ENCODE measurements at regions not wholly inside any gene's neighbourhood (a gene's known extent, or its start where the extent isn't known, plus 50 kb on each side); places are given as distances from the start of the nearest gene placed in this dataset.
"Not testable (repeated sequence)": the region's sequence is repeated elsewhere in the genome, so short reads cannot be mapped to it uniquely, and the experiment has no call there.

DNA sequence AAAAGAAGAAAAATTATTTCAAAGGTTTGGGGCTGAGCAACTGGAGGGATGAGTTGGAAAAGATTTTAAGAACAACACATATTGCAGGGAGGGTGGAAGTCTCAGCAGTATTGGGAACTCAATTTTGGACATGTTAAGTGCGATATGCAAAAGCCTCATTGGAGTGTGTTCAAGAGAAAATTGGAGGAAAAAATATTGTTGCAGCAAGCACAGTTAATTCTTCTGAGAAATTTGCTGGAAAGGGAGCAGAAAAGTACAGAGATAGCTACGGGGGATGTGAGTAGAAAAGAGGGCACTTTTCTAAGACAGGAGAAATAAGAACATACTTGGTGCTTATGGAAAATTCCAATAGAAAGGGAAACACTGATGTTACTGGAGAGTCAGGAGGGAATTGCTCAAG is 59.8 kb upstream of the MAGI2 start:
- Histone ChIP-seq H3F3A (ENCODE audit: low read depth) (no peaks in the 10 kb centered on the region), H3K4me3 (ENCODE audit: low read length, poor library complexity, severe bottlenecking) (no peak overlapping the region), H3K9me3 (ENCODE audit: insufficient read depth, low read depth, low read length) (no peaks in the 10 kb centered on the region), H3K27me3 (ENCODE audit: insufficient read depth, low read length, poor library complexity, severe bottlenecking) (no peaks in the 10 kb centered on the region), H3K36me3 (ENCODE audit: insufficient read depth, low read length) (no peaks in the 10 kb centered on the region), H3K79me2 (ENCODE audit: insufficient read depth, low read length) (no peaks in the 10 kb centered on the region), H3K9ac (ENCODE audit: low read depth, low read length, poor library complexity, severe bottlenecking) (no peak overlapping the region), H3K4me1 (ENCODE audit: insufficient read depth, low read length, poor library complexity, severe bottlenecking) (no peaks in the 10 kb centered on the region), H3K9me2 (replicated peaks; ENCODE audit: low read depth, low read length) (no peaks in the 10 kb centered on the region), H3K4me2 (ENCODE audit: low read depth, low read length, poor library complexity, severe bottlenecking) (no peak overlapping the region), H4K20me1 (ENCODE audit: insufficient read depth, low read length, poor library complexity, severe bottlenecking) (no peaks in the 10 kb centered on the region), H2AFZ (ENCODE audit: low read length) (no peak overlapping the region)
- TF ChIP-seq, protein P1, sequence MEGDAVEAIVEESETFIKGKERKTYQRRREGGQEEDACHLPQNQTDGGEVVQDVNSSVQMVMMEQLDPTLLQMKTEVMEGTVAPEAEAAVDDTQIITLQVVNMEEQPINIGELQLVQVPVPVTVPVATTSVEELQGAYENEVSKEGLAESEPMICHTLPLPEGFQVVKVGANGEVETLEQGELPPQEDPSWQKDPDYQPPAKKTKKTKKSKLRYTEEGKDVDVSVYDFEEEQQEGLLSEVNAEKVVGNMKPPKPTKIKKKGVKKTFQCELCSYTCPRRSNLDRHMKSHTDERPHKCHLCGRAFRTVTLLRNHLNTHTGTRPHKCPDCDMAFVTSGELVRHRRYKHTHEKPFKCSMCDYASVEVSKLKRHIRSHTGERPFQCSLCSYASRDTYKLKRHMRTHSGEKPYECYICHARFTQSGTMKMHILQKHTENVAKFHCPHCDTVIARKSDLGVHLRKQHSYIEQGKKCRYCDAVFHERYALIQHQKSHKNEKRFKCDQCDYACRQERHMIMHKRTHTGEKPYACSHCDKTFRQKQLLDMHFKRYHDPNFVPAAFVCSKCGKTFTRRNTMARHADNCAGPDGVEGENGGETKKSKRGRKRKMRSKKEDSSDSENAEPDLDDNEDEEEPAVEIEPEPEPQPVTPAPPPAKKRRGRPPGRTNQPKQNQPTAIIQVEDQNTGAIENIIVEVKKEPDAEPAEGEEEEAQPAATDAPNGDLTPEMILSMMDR (conservative IDR thresholded peaks at IDR 0.05; ENCODE audit: low read length) = no peak
- TF ChIP-seq EZH2phosphoT487 (IDR thresholded peaks at IDR 0.05; ENCODE audit: borderline replicate concordance) = no peak

DNA sequence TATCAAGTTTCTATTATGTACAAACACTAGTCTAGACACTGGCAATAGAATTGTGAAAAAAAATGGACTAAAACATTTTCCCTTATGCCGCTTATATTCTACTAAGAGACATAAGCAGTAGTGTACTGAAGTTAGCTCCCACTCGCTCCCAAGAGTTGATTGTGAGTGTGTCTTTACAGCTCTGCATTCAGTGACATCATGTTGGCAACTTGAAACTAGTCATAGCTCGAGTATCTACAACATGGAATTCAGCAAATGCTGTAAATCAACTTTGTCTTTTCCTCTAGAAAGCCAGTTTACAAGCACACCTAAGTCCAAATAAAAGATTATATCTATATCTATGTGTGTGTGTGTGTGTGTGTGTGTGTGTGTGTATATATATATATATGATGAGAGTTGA is 58.8 kb upstream of the MAGI2 start:
- Histone ChIP-seq H3K9me2 (replicated peaks; ENCODE audit: low read depth, low read length) (no peaks in the 10 kb centered on the region), H3K9ac (ENCODE audit: low read depth, low read length, poor library complexity, severe bottlenecking) (no peak overlapping the region), H3F3A (ENCODE audit: low read depth) (no peaks in the 10 kb centered on the region), H4K20me1 (ENCODE audit: insufficient read depth, low read length, poor library complexity, severe bottlenecking) (no peaks in the 10 kb centered on the region), H3K79me2 (ENCODE audit: insufficient read depth, low read length) (no peaks in the 10 kb centered on the region), H3K27me3 (ENCODE audit: insufficient read depth, low read length, poor library complexity, severe bottlenecking) (no peaks in the 10 kb centered on the region), H3K4me1 (ENCODE audit: insufficient read depth, low read length, poor library complexity, severe bottlenecking) (no peaks in the 10 kb centered on the region), H3K9me3 (ENCODE audit: insufficient read depth, low read depth, low read length) (no peaks in the 10 kb centered on the region), H3K4me3 (ENCODE audit: low read length, poor library complexity, severe bottlenecking) (no peak overlapping the region), H2AFZ (ENCODE audit: low read length) (no peak overlapping the region), H3K36me3 (ENCODE audit: insufficient read depth, low read length) (no peaks in the 10 kb centered on the region), H3K4me2 (ENCODE audit: low read depth, low read length, poor library complexity, severe bottlenecking) (no peak overlapping the region)
- TF ChIP-seq, protein P1 (conservative IDR thresholded peaks at IDR 0.05; ENCODE audit: low read length) = no peak
- TF ChIP-seq EZH2phosphoT487 (IDR thresholded peaks at IDR 0.05; ENCODE audit: borderline replicate concordance) = no peak

DNA sequence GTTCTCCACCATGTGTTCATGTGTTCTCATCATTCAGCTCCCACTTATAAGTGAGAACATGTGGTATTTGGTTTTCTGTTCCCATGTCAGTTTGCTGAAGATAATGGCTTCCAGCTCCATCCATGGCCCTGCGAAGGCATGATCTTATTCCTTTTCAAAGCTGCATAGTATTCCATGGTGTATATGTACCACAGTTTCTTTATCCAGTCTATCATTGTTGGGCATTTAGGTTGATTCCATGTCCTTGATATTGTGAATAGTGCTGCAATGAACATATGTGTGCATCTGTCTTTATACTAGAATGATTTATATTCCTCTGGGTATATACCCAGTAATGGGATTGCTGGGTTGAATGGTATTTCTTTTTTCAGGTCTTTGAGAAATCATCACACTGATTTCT is 57.6 kb upstream of the MAGI2 start:
- H3K9me3 ChIP-seq (ENCODE audit: insufficient read depth, low read depth, low read length); H3K27me3 ChIP-seq (ENCODE audit: insufficient read depth, low read length, poor library complexity, severe bottlenecking); H2AFZ ChIP-seq (ENCODE audit: low read length); H3K79me2 ChIP-seq (ENCODE audit: insufficient read depth, low read length); H3K4me2 ChIP-seq (ENCODE audit: low read depth, low read length, poor library complexity, severe bottlenecking); H4K20me1 ChIP-seq (ENCODE audit: insufficient read depth, low read length, poor library complexity, severe bottlenecking); H3K4me1 ChIP-seq (ENCODE audit: insufficient read depth, low read length, poor library complexity, severe bottlenecking); H3K4me3 ChIP-seq (ENCODE audit: low read length, poor library complexity, severe bottlenecking); H3K9ac ChIP-seq (ENCODE audit: low read depth, low read length, poor library complexity, severe bottlenecking); H3F3A ChIP-seq (ENCODE audit: low read depth); H3K9me2 ChIP-seq (replicated peaks; ENCODE audit: low read depth, low read length); H3K36me3 ChIP-seq (ENCODE audit: insufficient read depth, low read length): not testable (repeated sequence)

DNA sequence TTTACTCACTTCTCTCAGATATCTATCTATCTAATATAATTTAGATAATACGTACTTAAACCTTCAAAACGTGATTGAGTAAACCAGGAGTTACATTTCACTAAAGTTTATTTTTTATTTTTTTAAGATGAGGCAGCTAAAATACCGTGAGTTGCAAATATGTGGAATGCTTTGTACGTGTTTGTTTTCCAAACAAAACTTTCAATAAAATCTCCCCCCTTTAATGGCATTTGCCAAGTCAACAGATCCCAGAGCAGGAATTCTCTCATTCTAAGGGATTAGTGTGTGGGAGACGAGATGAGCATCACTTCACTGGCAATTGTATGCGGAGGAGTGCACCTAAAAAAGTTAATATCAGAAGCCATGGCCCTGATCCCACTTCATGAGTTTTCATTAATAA is 53.7 kb upstream of the MAGI2 start:
- no peaks in the 10 kb centered on the region for H3K36me3 ChIP-seq (ENCODE audit: insufficient read depth, low read length)
- no peaks in the 10 kb centered on the region for H3K9me2 ChIP-seq (replicated peaks; ENCODE audit: low read depth, low read length)
- no peak overlapping the region for H3K4me3 ChIP-seq (ENCODE audit: low read length, poor library complexity, severe bottlenecking)
- H3K27me3 ChIP-seq (ENCODE audit: insufficient read depth, low read length, poor library complexity, severe bottlenecking) = no peaks in the 10 kb centered on the region
- H3K4me1 ChIP-seq (ENCODE audit: insufficient read depth, low read length, poor library complexity, severe bottlenecking) = no peaks in the 10 kb centered on the region
- H2AFZ ChIP-seq (ENCODE audit: low read length) = no peak overlapping the region
- no peak for TF ChIP-seq EZH2phosphoT487 (IDR thresholded peaks at IDR 0.05; ENCODE audit: borderline replicate concordance)
- TF ChIP-seq, protein P1 (conservative IDR thresholded peaks at IDR 0.05; ENCODE audit: low read length) = no peak
- no peak overlapping the region for H3K4me2 ChIP-seq (ENCODE audit: low read depth, low read length, poor library complexity, severe bottlenecking)
- no peaks in the 10 kb centered on the region for H4K20me1 ChIP-seq (ENCODE audit: insufficient read depth, low read length, poor library complexity, severe bottlenecking)
- H3K9me3 ChIP-seq (ENCODE audit: insufficient read depth, low read depth, low read length) = no peaks in the 10 kb centered on the region
- H3K79me2 ChIP-seq (ENCODE audit: insufficient read depth, low read length) = no peaks in the 10 kb centered on the region
- H3F3A ChIP-seq (ENCODE audit: low read depth) = no peaks in the 10 kb centered on the region
- no peak overlapping the region for H3K9ac ChIP-seq (ENCODE audit: low read depth, low read length, poor library complexity, severe bottlenecking)
